HEK293T (cell line): ENCODE measurements at regions not wholly inside any gene's neighbourhood (a gene's known extent, or its start where the extent isn't known, plus 50 kb on each side); places are given as distances from the start of the nearest gene placed in this dataset.

ENCODE experiments used
- ARNT ChIP-seq: fragments of 450-650 bp; IDR thresholded peaks from 2 replicates; pipeline ENCODE4 v1.6.1; 2017; ENCODE audit warnings: mild to moderate bottlenecking
- FOXK2 ChIP-seq: fragments of 450-650 bp; IDR thresholded peaks from 2 replicates; pipeline ENCODE4 v1.6.1; 2016; ENCODE audit warnings: mild to moderate bottlenecking
- FOXM1 ChIP-seq: fragments of 450-650 bp; IDR thresholded peaks from 2 replicates; pipeline ENCODE4 v1.6.1; 2017; ENCODE audit warnings: mild to moderate bottlenecking, borderline replicate concordance
- NFRKB ChIP-seq: fragments of 450-650 bp; IDR thresholded peaks from 2 replicates; pipeline ENCODE4 v1.6.1; 2016; ENCODE audit warnings: mild to moderate bottlenecking, moderate library complexity
- SP1 ChIP-seq: fragments of 450-650 bp; IDR thresholded peaks from 2 replicates; pipeline ENCODE4 v1.6.1; 2017

DNA sequence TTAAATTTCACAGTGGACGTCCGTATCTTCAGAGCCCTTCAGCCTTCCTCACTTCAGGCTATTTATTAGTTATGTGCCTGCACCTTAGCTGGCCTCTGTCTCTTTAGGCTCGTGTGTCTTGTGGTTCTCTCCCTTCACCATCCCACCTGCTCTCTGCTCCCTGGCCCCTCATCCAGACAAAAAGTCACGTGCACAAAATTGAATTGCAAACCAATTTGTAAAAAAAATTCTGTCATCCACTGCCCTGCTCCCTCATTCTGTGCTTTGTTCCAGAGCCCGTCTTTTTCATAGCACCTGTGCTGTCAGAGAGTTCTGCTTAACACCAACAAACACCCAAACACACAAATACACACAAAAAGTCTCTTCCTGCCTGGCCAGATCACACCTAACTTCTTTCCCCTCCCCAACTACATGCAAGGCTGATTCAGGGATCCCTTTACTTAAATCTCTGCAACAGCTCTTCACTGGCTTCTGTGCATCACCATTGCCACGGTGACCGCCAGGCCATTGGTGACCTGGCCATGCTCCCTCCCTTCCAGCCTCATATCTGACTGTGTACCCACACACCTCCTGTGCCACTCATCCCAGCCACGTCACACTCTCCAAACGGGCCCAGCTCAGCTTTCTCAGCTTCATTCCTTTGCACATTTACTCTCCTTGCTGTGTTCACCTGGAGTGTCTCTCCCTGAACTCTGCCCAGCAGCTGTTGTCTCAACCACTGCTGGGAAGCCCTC is 205.7 kb downstream of the TTC8 start:
- TF ChIP-seq NFRKB (no peak), FOXM1 (no peak), SP1 (no peak), ARNT (no peak), FOXK2 (no peak)
